Heart left ventricle (tissue), 16 donors: ENCODE measurements at regions not wholly inside any gene's neighbourhood (a gene's known extent, or its start where the extent isn't known, plus 50 kb on each side); places are given as distances from the start of the nearest gene placed in this dataset.

Source experiments
- ATAC-seq, 4 donors: fragments of 200-7000 bp; cut with Tn5 transposase; one replicate each; pipeline ENCODE4 v1.9.1; 2020 to 2022; ENCODE audit warnings: moderate library complexity in 4 of 4, mild to moderate bottlenecking in 3 of 4, moderate number of reproducible peaks in 1 of 4
- DNase-seq, 5 donors: peaks; one replicate each; pipeline ENCODE4 v3.0.0-alpha.2; 2020
- H3K27ac ChIP-seq, 12 donors: fragments of 200-600 bp; sonication (generic) in 4 of 12; one replicate each; pipeline versions ENCODE4 v1.5.0 to v1.8.0; 2016 to 2022; ENCODE audit warnings: mild to moderate bottlenecking in 2 of 12
- H3K27me3 ChIP-seq, 9 donors: fragments of 200-600 bp; sonication (generic) in 2 of 9; one replicate each; pipeline versions ENCODE4 v1.5.1 to v1.8.0; 2016 to 2022; ENCODE audit warnings: mild to moderate bottlenecking in 3 of 9
- H3K36me3 ChIP-seq, 9 donors: fragments of 200-600 bp; sonication (generic) in 2 of 9; one replicate each; pipeline versions ENCODE4 v1.5.0 to v1.8.0; 2018 to 2022; ENCODE audit warnings: mild to moderate bottlenecking in 2 of 9
- H3K4me1 ChIP-seq, 12 donors: fragments of 200-600 bp; sonication (generic) in 4 of 12; one replicate each; pipeline versions ENCODE4 v1.5.0 to v1.8.0; 2016 to 2022; ENCODE audit warnings: mild to moderate bottlenecking in 3 of 12
- H3K4me3 ChIP-seq, 12 donors: fragments of 200-600 bp; sonication (generic) in 4 of 12; one replicate each; pipeline versions ENCODE4 v1.5.0 to v1.8.0; 2017 to 2022; ENCODE audit warnings: mild to moderate bottlenecking in 9 of 12, moderate library complexity in 4 of 12
- H3K9me3 ChIP-seq, 12 donors: fragments of 200-600 bp; sonication (generic) in 4 of 12; one replicate each; pipeline versions ENCODE4 v1.5.0 to v1.8.0; 2016 to 2022; ENCODE audit warnings: mild to moderate bottlenecking in 1 of 12
- CTCF ChIP-seq, 12 donors: fragments of 200-600 bp; sonication (generic) in 4 of 12; IDR thresholded peaks; one replicate each; pipeline versions ENCODE4 v1.5.0 to v1.8.0; 2018 to 2022; ENCODE audit warnings: antibody characterized with exemption in 12 of 12, mild to moderate bottlenecking in 5 of 12
- POLR2A ChIP-seq, 2 donors: fragments of 450-650 bp; IDR thresholded peaks; one replicate each; pipeline ENCODE4 v1.6.1; 2017; ENCODE audit warnings: antibody characterized with exemption in 2 of 2, mild to moderate bottlenecking in 2 of 2, moderate library complexity in 2 of 2
- WGBS, 4 donors: extraction: QIAGEN DNeasy Blood & Tissue Kit in 2 of 4; methylation state at CpG; one replicate each; pipeline versions ENCODE4 v1.1.5 to v1.1.7; 2013 to 2018; 5-methylcytosine and 5-hydroxymethylcytosine counted together
- intact Hi-C, 10 donors: fragments of 100-400 bp; cut with DNase I; formaldehyde crosslinking; loops; one replicate each; pipeline versions ENCODE4 v1.11.1 to v1.14.2; 2022
- donor health status: ischemic (EF 13 %, LVEDD 7.1; RV severe dilation, severe dysfunction).
- donor health status: healthy with polysubstance abuse.
- donor health status: DM: no; HTN: yes; CAD: no.
- donor health status: DM: no; HTN: no; CAD: no.
- donor health status: ischemic (EF 25% LVEDD 6.9; RV normal size, moderate dysfunction).
- donor health status: ischemic (EF 25% LVEDD 5.7; RV mildly dilated, moderate dysfunction).
- donor health status: healthy.
- donor health status: DM: yes; HTN: yes; CAD: no.
- donor health status: ischemic (EF 35%, LVEDD 5.7; RV mildly dilated, moderate dysfunction).
- donor health status: nonischemic (EF 11% LVEDD 7.7; RV severe dilation, severe dysfunction).
- donor health status: DM: yes; HTN: yes; CAD: no.
- donor health status: PGD.
- donor health status: ischemic (EF 29% LVEDD 5.4; RV normal size, mild dysfunction).
- donor health status: nonischemic (EF 23%, LVEDD 6.1; RV moderate dilation, normal function).

DNA sequence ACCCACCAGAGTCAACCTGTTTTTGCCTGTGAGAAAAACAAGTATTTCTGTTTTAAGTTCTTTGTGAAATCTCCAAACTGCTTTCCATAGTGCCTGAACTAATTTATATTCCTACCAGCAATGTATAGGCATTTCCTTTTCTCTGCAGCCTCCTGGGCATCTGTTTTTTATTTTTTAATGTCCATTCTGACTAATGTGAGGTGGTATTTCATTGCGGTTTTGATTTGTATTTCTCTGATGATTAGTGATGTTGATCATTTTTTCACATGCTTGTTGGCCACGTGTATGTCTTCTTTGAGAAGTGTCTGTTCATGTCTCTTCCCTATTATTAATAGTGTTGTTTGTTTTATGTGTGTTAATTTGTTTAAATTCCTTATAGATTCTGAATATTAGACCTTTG, 820.5 kb downstream of the MCTP2 start:
- WGBS, 4 donors: 81 to 88% (median 82%) methylated on average over 2 of the region's 2 CpGs
- no peak overlapping the region for H3K4me3 ChIP-seq
- DNase-seq: no peak
- no peaks in the 10 kb centered on the region for H3K27me3 ChIP-seq
- intact Hi-C loops: no loop called here
- TF ChIP-seq CTCF (IDR thresholded peaks at IDR 0.05) (no peak), POLR2A (IDR thresholded peaks at IDR 0.05) (no peak)
- no peak for ATAC-seq
- H3K4me1 ChIP-seq: no peaks in the 10 kb centered on the region
- no peak overlapping the region for H3K27ac ChIP-seq
- H3K9me3 ChIP-seq: peaks cover 0 to 63% (median 13%) of the 10 kb centered on the region in 12 donors
- no peaks in the 10 kb centered on the region for H3K36me3 ChIP-seq

GRCh38 chr15:95059346-95059905, 828.1 kb downstream of the MCTP2 start:
- Histone ChIP-seq H3K27me3 (no peaks in the 10 kb centered on the region), H3K4me1 (no peaks in the 10 kb centered on the region), H3K36me3 (no peaks in the 10 kb centered on the region), H3K9me3 (peaks cover 0 to 49% (median 2%) of the 10 kb centered on the region in 12 donors), H3K4me3 (no peak overlapping the region), H3K27ac (no peak overlapping the region)
- WGBS, 4 donors: 86 to 100% (median 89%) methylated on average over 3 to 4 of the region's 4 CpGs
- no peak for TF ChIP-seq CTCF (IDR thresholded peaks at IDR 0.05)
- TF ChIP-seq POLR2A (IDR thresholded peaks at IDR 0.05): no peak
- intact Hi-C loops: no loop called here
- ATAC-seq: no peak
- DNase-seq: no peak

DNA sequence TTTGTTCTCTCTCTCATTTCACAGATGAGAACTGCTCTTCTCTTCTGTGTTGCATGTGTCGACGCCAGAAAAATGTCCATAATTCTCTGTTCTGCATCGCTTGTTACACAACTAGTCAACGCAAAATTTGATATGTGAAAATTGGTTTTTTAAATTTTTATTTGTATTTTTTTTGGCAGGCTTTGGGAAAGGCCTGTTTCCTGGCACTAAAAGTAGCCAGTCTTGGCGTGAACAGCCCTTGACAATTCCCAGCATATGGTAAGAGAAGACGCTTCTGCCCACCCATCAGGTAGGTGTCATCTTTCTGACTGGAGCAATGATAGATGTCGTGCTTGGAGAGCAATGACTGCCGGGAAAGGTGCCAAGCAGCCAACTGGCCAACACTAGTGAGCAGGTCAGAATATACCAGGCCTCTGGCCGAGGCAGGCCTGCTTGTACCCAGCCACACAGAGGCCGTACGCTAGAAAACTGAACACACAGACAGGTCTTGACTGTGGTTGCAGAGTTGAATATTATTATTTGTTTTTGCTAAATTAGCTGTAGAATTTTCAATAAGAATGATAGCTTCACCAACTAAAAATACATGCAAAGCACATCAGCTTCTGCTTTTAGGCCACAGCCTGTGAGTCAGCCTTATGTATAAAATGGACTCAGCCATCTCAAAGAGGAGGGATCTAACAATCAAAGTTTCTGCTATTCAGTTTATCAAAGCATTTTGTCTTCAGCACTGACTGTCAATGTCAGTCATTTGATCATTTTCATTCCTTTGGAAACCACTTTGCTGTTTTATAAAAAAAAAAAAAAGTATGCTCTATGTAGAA, 837.5 kb downstream of the MCTP2 start:
- no peaks in the 10 kb centered on the region for H3K4me1 ChIP-seq
- ATAC-seq: no peak
- no peak overlapping the region for H3K4me3 ChIP-seq
- DNase-seq: no peak
- H3K9me3 ChIP-seq: peaks cover 0 to 12% (median 0%) of the 10 kb centered on the region in 12 donors
- H3K27ac ChIP-seq: no peak overlapping the region
- no peaks in the 10 kb centered on the region for H3K27me3 ChIP-seq
- H3K36me3 ChIP-seq: no peaks in the 10 kb centered on the region
- WGBS, 4 donors: 84 to 90% (median 88%) methylated on average over 11 of the region's 11 CpGs
- TF ChIP-seq CTCF (IDR thresholded peaks at IDR 0.05) (no peak), POLR2A (IDR thresholded peaks at IDR 0.05) (no peak)
- intact Hi-C loops: no loop called here

GRCh38 chr15:95075792-95076677, 844.7 kb downstream of the MCTP2 start:
- H3K9me3 ChIP-seq: no peaks in the 10 kb centered on the region
- peaks cover 0 to 7% (median 0%) of the 10 kb centered on the region in 12 donors for H3K4me1 ChIP-seq
- WGBS, 4 donors: 72 to 91% (median 86%) methylated on average over 13 of the region's 13 CpGs
- DNase-seq (no peak), ATAC-seq (no peak)
- intact Hi-C loops: no loop called here
- no peaks in the 10 kb centered on the region for H3K36me3 ChIP-seq
- no peak overlapping the region for H3K4me3 ChIP-seq
- H3K27me3 ChIP-seq: no peaks in the 10 kb centered on the region
- no peak for TF ChIP-seq POLR2A (IDR thresholded peaks at IDR 0.05)
- TF ChIP-seq CTCF (IDR thresholded peaks at IDR 0.05): no peak
- no peak overlapping the region for H3K27ac ChIP-seq
